SK-N-MC (cell line): ENCODE measurements at regions not wholly inside any gene's neighbourhood (a gene's known extent, or its start where the extent isn't known, plus 50 kb on each side); places are given as distances from the start of the nearest gene placed in this dataset.

ENCODE experiments used
- EZH2 ChIP-seq: fragments of 200-600 bp; sonication (generic); IDR thresholded peaks from one replicate; pipeline ENCODE4 v1.6.1; 2017; ENCODE audit warnings: antibody characterized with exemption
- FOXP2 ChIP-seq: optimal IDR thresholded peaks from 2 replicates; pipeline ENCODE3; 2011; ENCODE audit warnings: mild to moderate bottlenecking, moderate library complexity; ENCODE audit not compliant: insufficient read depth; ENCODE audit errors: extremely low read length, control extremely low read depth
- POLR2AphosphoS5 ChIP-seq: IDR thresholded peaks from 2 replicates; pipeline ENCODE4 v1.6.1; 2012; ENCODE audit warnings: mild to moderate bottlenecking, low read depth, low read length, borderline replicate concordance

DNA sequence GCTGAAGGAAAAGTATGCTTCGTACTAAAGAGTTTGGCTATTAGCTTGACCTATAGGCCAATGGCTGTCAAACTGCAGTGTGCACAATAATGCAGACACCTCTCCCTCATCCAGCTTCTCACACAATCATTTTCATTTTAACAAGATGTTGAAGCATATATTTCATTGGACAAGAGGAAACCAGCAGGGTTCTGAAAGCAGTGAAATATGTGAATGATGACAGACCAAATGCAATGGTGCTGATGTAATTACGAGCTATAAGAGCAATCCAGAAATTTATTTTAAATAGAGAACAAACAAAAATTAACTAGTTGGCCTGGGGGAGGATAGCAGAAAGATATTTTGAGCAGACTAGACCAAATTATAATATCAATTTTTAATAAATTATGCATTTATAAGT lies 331.5 kb upstream of the AKR1E2 start:
- TF ChIP-seq EZH2 (no peak), POLR2AphosphoS5 (no peak), FOXP2 (no peak)
